NCI-H1417 (cell line): ENCODE measurements at regions not wholly inside any gene's neighbourhood (a gene's known extent, or its start where the extent isn't known, plus 50 kb on each side); places are given as distances from the start of the nearest gene placed in this dataset.
"Not testable (repeated sequence)": the region's sequence is repeated elsewhere in the genome, so short reads cannot be mapped to it uniquely, and the experiment has no call there.

Source experiments
- DNase-seq, 3 experiments: peaks; one replicate each; lab custom pipeline; 2025; lab: John Stamatoyannopoulos, UW

GRCh38 chr5:121665542-121665941, 186.1 kb upstream of the FTMT start:
- not testable (repeated sequence) for DNase-seq

GRCh38 chr5:121667292-121667691, 184.4 kb upstream of the FTMT start:
- DNase-seq: no peak

GRCh38 chr5:121668635-121669034, 183.0 kb upstream of the FTMT start:
- DNase-seq: no peak

GRCh38 chr5:121671624-121672023, 180.1 kb upstream of the FTMT start:
- DNase-seq: no peak

GRCh38 chr5:121675924-121676323, 175.8 kb upstream of the FTMT start:
- DNase-seq: no peak

GRCh38 chr5:121681229-121681855, 170.3 kb upstream of the FTMT start:
- DNase-seq: no peak

GRCh38 chr5:121688126-121688525, 163.6 kb upstream of the FTMT start:
- DNase-seq: no peak

- DNase-seq: no peak
Measured at GRCh38 chr5:121688781-121689180, 162.9 kb upstream of the FTMT start.

- no peak for DNase-seq
Measured at GRCh38 chr5:121691478-121691877, 160.2 kb upstream of the FTMT start.

GRCh38 chr5:121692158-121692557, 159.5 kb upstream of the FTMT start:
- no peak for DNase-seq

- no peak for DNase-seq
Measured at GRCh38 chr5:121693864-121694263, 157.8 kb upstream of the FTMT start.

GRCh38 chr5:121695307-121695706, 156.4 kb upstream of the FTMT start:
- DNase-seq: no peak

GRCh38 chr5:121698690-121699089, 153.0 kb upstream of the FTMT start:
- DNase-seq: no peak

- DNase-seq: no peak
Measured at GRCh38 chr5:121701731-121702130, 150.0 kb upstream of the FTMT start.

- no peak for DNase-seq
Measured at GRCh38 chr5:121702682-121703081, 149.0 kb upstream of the FTMT start.

GRCh38 chr5:121704291-121704690, 147.4 kb upstream of the FTMT start:
- no peak for DNase-seq

GRCh38 chr5:121706686-121707085, 145.0 kb upstream of the FTMT start:
- no peak for DNase-seq

- no peak for DNase-seq
Measured at GRCh38 chr5:121707178-121707577, 144.5 kb upstream of the FTMT start.

GRCh38 chr5:121711416-121711815, 140.3 kb upstream of the FTMT start:
- no peak for DNase-seq

- no peak for DNase-seq
Measured at GRCh38 chr5:121719255-121719654, 132.4 kb upstream of the FTMT start.

- no peak for DNase-seq
Measured at GRCh38 chr5:121725450-121725849, 126.2 kb upstream of the FTMT start.

- DNase-seq: no peak
Measured at GRCh38 chr5:121726991-121727390, 124.7 kb upstream of the FTMT start.

GRCh38 chr5:121731377-121731776, 120.3 kb upstream of the FTMT start:
- DNase-seq: no peak

- no peak for DNase-seq
Measured at GRCh38 chr5:121735618-121736017, 116.1 kb upstream of the FTMT start.

GRCh38 chr5:121737120-121737519, 114.6 kb upstream of the FTMT start:
- DNase-seq: no peak
